Spleen (tissue), 11 donors: ENCODE measurements at regions not wholly inside any gene's neighbourhood (a gene's known extent, or its start where the extent isn't known, plus 50 kb on each side); places are given as distances from the start of the nearest gene placed in this dataset.

Source experiments
- DNase-seq: peaks from one replicate; pipeline ENCODE4 v3.0.0-alpha.2; 2020
- H3K27ac ChIP-seq, 8 donors: fragments of 200-600 bp; sonication (generic) in 7 of 8; 1 replicate in 4 of 8; 2 replicates in 4 of 8; pipeline versions ENCODE4 v1.5.0 to v1.8.0; 2016 to 2021; ENCODE audit warnings: inconsistent platforms in 4 of 8, mild to moderate bottlenecking in 4 of 8, moderate library complexity in 1 of 8
- H3K27me3 ChIP-seq, 7 donors: fragments of 200-600 bp; sonication (generic) in 6 of 7; replicated peaks in 1 of 7; 1 replicate in 4 of 7; 2 replicates in 3 of 7; pipeline versions ENCODE4 v1.5.0 to v1.8.0; 2016 to 2021; ENCODE audit warnings: inconsistent platforms in 3 of 7, mild to moderate bottlenecking in 1 of 7
- H3K36me3 ChIP-seq, 6 donors: fragments of 200-600 bp; sonication (generic) in 5 of 6; 1 replicate in 4 of 6; 2 replicates in 2 of 6; pipeline versions ENCODE4 v1.5.0 to v1.8.0; 2016 to 2021; ENCODE audit warnings: inconsistent platforms in 2 of 6
- H3K4me1 ChIP-seq, 6 donors: fragments of 200-600 bp; sonication (generic) in 5 of 6; 1 replicate in 3 of 6; 2 replicates in 3 of 6; pipeline versions ENCODE4 v1.5.0 to v1.8.0; 2016 to 2021; ENCODE audit warnings: inconsistent platforms in 3 of 6
- H3K4me3 ChIP-seq, 8 donors: fragments of 200-600 bp; sonication (generic) in 7 of 8; 1 replicate in 4 of 8; 2 replicates in 4 of 8; pipeline versions ENCODE4 v1.5.0 to v1.8.0; 2016 to 2021; ENCODE audit warnings: inconsistent platforms in 4 of 8, mild to moderate bottlenecking in 4 of 8, moderate library complexity in 2 of 8
- H3K9me3 ChIP-seq, 8 donors: fragments of 200-600 bp; sonication (generic) in 7 of 8; 1 replicate in 4 of 8; 2 replicates in 4 of 8; pipeline versions ENCODE4 v1.5.0 to v1.8.0; 2016 to 2021; ENCODE audit warnings: inconsistent platforms in 4 of 8
- CTCF ChIP-seq, 11 experiments: fragments of 200-600 bp in 7 of 11; fragments of 450-650 bp in 4 of 11; sonication (generic) in 4 of 11; IDR thresholded peaks in 8 of 11; conservative IDR thresholded peaks in 3 of 11; 1 replicate in 7 of 11; 2 replicates in 4 of 11; pipeline versions ENCODE4 v1.4.0 to v1.8.0; 2016 to 2021; ENCODE audit warnings: antibody characterized with exemption in 11 of 11, inconsistent platforms in 4 of 11, mild to moderate bottlenecking in 1 of 11
- POLR2A ChIP-seq, 3 donors: fragments of 450-650 bp; IDR thresholded peaks; one replicate each; pipeline ENCODE4 v1.5.1; 2017; ENCODE audit warnings: antibody characterized with exemption in 3 of 3, mild to moderate bottlenecking in 1 of 3
- POLR2AphosphoS5 ChIP-seq, 3 donors: sonication (generic); formaldehyde crosslinking; IDR thresholded peaks; one replicate each; pipeline ENCODE4 v1.5.1; 2017; ENCODE audit warnings: antibody characterized with exemption in 3 of 3
- WGBS, 5 donors: extraction: QIAGEN DNeasy Blood & Tissue Kit in 3 of 5; methylation state at CpG; one replicate each; pipeline versions ENCODE4 v1.1.5 to v1.1.7; 2013 to 2018; 5-methylcytosine and 5-hydroxymethylcytosine counted together
- intact Hi-C: fragments of 100-400 bp; cut with DNase I; formaldehyde crosslinking; loops from one replicate; pipeline ENCODE4 v1.15.0; 2023; ENCODE audit warnings: low total_unique reads
- donor health status: healthy with polysubstance abuse.
- donor health status: DM: no; HTN: no; CAD: no; lungs with moderate emphysema.
- donor health status: DM: no; HTN: no; CAD: no.
- donor health status: Bipolar disorder and iron deficiency.
- donor health status: healthy.
- donor health status: DM: no; HTN: no; CAD: no.
- donor health status: DM: yes; HTN: yes; CAD: no.

GRCh38 chr3:16793321-16793720 lies 91.4 kb upstream of the PLCL2 start:
- no peaks in the 10 kb centered on the region for H3K36me3 ChIP-seq
- intact Hi-C loops = no loop called here
- peaks cover 0 to 33% (median 17%) of the 10 kb centered on the region in 6 donors for H3K4me1 ChIP-seq
- no peak overlapping the region for H3K27ac ChIP-seq
- WGBS, 5 donors = 79 to 97% (median 91%) methylated on average over 5 of the region's 5 CpGs
- no peak overlapping the region for H3K4me3 ChIP-seq
- no peaks in the 10 kb centered on the region for H3K9me3 ChIP-seq
- no peaks in the 10 kb centered on the region for H3K27me3 ChIP-seq
- no peak for DNase-seq
- TF ChIP-seq POLR2A (IDR thresholded peaks at IDR 0.05) = no peak
- TF ChIP-seq CTCF (IDR thresholded peaks at IDR 0.05 in 8 of 11, conservative IDR thresholded peaks at IDR 0.05 in 3 of 11) = no peak
- TF ChIP-seq POLR2AphosphoS5 (IDR thresholded peaks at IDR 0.05) = no peak

GRCh38 chr3:16794257-16794656 lies 90.5 kb upstream of the PLCL2 start:
- Histone ChIP-seq H3K36me3 (no peaks in the 10 kb centered on the region), H3K4me1 (peaks cover 0 to 24% (median 8%) of the 10 kb centered on the region in 6 donors), H3K4me3 (no peak overlapping the region), H3K27me3 (no peaks in the 10 kb centered on the region), H3K27ac (no peak overlapping the region), H3K9me3 (no peaks in the 10 kb centered on the region)
- intact Hi-C loops = no loop called here
- DNase-seq = no peak
- TF ChIP-seq CTCF (IDR thresholded peaks at IDR 0.05 in 8 of 11, conservative IDR thresholded peaks at IDR 0.05 in 3 of 11) (no peak), POLR2A (IDR thresholded peaks at IDR 0.05) (no peak), POLR2AphosphoS5 (IDR thresholded peaks at IDR 0.05) (no peak)

GRCh38 chr3:16795581-16795980 lies 89.2 kb upstream of the PLCL2 start:
- no peak for DNase-seq
- Histone ChIP-seq H3K9me3 (no peaks in the 10 kb centered on the region), H3K27ac (no peak overlapping the region), H3K4me3 (no peak overlapping the region), H3K36me3 (no peaks in the 10 kb centered on the region), H3K27me3 (no peaks in the 10 kb centered on the region), H3K4me1 (peaks cover 0 to 18% (median 4%) of the 10 kb centered on the region in 6 donors)
- TF ChIP-seq POLR2AphosphoS5 (IDR thresholded peaks at IDR 0.05) = no peak
- no peak for TF ChIP-seq POLR2A (IDR thresholded peaks at IDR 0.05)
- intact Hi-C loops = no loop called here
- 84 to 91% (median 86%) methylated on average over 2 of the region's 2 CpGs for WGBS, 5 donors

- Histone ChIP-seq H3K36me3 (no peaks in the 10 kb centered on the region), H3K4me1 (peaks cover 14 to 39% (median 26%) of the 10 kb centered on the region in 6 donors), H3K27me3 (no peaks in the 10 kb centered on the region), H3K9me3 (no peaks in the 10 kb centered on the region), H3K27ac (no peak overlapping the region), H3K4me3 (no peak overlapping the region)
- WGBS, 5 donors = 83 to 95% (median 90%) methylated on average over 1 of the region's 1 CpG
- intact Hi-C loops = no loop called here
- TF ChIP-seq CTCF (IDR thresholded peaks at IDR 0.05 in 8 of 11, conservative IDR thresholded peaks at IDR 0.05 in 3 of 11) (no peak), POLR2AphosphoS5 (IDR thresholded peaks at IDR 0.05) (no peak), POLR2A (IDR thresholded peaks at IDR 0.05) (no peak)
- DNase-seq = no peak
Observed at GRCh38 chr3:16797831-16798230, 86.9 kb upstream of the PLCL2 start.

- Histone ChIP-seq H3K36me3 (no peaks in the 10 kb centered on the region), H3K4me1 (peaks cover 14 to 41% (median 28%) of the 10 kb centered on the region in 6 donors), H3K4me3 (no peak overlapping the region), H3K9me3 (no peaks in the 10 kb centered on the region), H3K27me3 (no peaks in the 10 kb centered on the region), H3K27ac (no peak overlapping the region)
- no peak for DNase-seq
- TF ChIP-seq POLR2A (IDR thresholded peaks at IDR 0.05) (no peak), POLR2AphosphoS5 (IDR thresholded peaks at IDR 0.05) (no peak), CTCF (IDR thresholded peaks at IDR 0.05 in 8 of 11, conservative IDR thresholded peaks at IDR 0.05 in 3 of 11) (no peak)
- 87 to 96% (median 95%) methylated on average over 4 of the region's 4 CpGs for WGBS, 5 donors
- intact Hi-C loops = no loop called here
Observed at GRCh38 chr3:16798738-16799137, 86.0 kb upstream of the PLCL2 start.
